Glomerular endothelial cell (primary cell): ENCODE measurements at regions not wholly inside any gene's neighbourhood (a gene's known extent, or its start where the extent isn't known, plus 50 kb on each side); places are given as distances from the start of the nearest gene placed in this dataset.

ENCODE experiments used
- DNase-seq: peaks from one replicate; pipeline ENCODE4 v3.0.0-alpha.2; 2011; ENCODE audit warnings: low read depth, low spot score; ENCODE audit errors: extremely low read depth

DNA sequence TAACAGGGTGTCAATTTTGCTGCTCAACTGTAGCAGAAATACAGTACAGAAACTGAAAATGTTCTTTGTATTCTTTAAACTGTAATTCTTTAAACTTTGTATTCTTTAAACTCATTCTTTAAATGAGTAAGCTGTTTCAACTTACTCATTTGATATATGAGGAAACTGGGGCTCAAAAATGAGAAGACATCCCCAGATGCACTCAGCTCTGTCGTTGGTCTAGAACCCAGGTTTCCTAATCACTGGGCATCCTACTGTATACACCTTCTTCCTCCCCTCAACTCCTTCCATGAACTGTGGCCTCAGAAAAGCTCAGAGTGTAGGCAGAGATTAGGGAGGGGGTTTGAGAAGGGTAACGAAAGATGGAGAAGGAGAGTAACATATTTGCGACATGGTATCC, 136.5 kb upstream of the MAST4 start:
- no peak for DNase-seq

DNA sequence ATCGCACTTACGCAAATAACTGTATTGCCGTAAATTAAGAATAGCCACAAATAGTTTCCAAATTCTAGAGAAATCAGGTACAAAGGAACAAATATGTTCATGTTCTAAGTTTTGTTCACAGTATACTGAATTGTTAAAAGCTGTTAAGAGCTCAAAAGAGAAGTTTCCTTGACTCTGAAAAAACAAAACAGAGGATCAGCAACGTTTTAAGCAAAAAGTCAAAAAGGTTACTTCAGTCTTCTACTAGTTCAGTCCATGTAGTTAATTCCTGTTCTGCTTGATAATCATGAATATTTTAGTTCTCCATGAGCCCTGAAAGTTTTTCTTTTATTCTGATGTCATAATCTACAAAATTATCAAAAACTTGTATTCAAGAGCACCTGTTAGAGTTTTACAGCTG, 128.6 kb upstream of the MAST4 start:
- no peak for DNase-seq

DNA sequence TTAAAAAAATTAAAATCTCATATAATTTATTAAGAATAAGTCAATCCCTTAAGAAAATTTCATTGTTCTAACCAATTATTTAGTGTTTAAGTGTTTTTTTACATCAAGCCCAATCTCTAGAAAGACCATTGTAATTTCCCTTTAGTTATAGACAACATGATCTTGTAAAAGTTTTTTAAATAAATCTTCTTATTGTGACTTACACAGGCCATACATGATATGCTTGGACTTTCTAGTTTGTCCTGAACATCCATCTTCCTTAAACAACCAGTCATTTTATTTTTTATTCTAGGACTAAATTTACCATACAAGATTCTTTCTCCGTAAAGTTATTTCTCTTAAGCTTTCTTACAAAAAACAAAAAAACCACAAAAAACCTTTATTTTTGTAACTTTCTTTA, 126.5 kb upstream of the MAST4 start:
- no peak for DNase-seq

DNA sequence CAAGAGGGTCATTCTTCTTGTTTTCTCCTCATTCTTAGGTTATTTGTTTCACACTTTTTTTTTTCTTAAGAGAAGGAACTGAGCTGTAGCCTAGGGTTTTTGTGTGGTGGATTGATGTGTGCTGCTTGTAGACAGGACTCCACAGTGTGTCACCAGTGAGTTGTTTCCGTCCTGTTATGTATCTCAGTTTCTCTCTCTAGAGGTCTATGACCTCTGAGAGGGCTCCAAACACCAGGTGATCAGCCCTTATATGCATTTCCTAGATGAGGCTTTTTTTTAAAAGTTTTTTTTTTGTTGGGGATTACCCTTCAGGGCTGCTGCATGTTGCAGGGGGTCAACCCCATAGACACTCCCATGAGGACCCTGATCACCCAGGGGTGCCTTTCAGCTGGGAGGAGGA, 124.2 kb upstream of the MAST4 start:
- no peak for DNase-seq

DNA sequence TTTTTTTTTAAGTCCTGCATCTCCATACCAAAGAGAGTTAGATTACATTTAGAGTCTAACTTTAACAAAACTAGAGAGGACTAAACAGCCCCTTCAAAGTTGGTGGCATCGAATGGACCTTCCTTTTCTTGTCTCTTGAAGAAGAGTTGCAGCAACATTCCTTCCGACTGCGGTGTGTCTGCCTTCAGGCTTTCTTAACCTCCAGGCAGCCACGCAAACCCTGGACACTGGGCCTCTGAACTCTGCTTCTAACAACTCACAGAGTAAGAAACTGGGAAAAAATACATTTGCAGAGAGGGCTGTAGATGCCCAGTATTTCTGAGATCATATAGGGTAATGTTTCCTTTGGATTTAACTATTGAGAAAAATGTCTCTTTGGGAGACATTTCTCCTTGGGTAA, 120.5 kb upstream of the MAST4 start:
- no peak for DNase-seq

DNA sequence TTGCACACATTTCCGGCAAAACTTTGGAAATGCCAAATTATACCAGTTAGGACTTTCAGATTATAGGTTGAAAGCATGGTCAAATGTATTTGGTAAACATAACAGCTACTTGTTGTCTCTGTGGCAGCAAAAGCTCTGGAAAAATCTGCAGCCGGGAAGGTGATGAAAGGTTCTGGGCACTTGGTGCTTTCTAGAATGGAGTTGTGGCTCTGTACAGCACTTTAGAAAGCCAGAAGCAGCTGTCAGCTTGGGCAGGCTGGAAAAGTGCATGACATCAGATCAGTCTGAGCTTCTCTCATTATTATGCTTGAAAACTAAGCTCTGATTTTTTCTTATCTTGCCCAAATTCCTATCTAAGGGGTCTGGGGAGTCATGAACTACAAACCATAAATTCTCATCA, 118.6 kb upstream of the MAST4 start:
- no peak for DNase-seq

DNA sequence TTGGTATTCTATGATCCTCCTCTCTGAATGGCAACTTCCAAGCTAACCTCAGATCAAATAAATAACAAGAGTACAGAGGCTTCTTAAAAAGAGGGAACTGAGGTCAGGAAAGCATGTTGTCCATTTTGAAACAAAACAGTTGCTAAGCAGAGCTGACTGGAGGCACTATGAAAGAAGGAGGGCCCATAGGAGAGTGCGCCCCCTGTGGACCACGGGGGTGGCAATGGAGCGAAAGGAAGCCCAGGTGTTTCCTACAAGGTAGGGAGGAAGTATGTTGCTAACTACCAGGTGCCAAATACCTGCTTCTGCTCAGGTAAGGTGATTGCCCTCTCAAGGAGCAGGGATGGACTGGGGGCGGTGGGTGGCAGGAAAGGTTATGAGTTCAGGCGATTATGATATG, 101.8 kb upstream of the MAST4 start:
- DNase-seq, result no peak

DNA sequence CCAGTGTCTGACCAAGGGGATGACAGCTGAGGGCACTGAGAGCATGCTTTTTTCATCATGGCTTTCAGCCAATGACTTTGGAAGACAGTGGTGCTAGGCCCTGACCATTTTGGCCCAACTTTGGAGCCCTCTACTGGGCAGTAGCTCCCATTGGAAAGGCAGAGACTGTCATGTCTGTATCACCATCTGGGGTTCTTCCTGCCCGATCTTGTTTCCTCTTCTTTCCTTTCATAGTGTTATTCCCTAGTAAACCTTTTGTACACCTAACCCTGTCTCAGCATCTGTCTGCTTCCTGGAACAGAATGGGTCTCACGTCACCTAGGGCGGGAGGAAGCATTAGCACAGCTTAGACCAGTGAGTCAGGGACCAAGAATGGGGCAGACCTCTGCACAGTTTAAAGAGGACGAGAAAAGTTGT, 97.4 kb upstream of the MAST4 start:
- DNase-seq, result peak; percentile 33

DNA sequence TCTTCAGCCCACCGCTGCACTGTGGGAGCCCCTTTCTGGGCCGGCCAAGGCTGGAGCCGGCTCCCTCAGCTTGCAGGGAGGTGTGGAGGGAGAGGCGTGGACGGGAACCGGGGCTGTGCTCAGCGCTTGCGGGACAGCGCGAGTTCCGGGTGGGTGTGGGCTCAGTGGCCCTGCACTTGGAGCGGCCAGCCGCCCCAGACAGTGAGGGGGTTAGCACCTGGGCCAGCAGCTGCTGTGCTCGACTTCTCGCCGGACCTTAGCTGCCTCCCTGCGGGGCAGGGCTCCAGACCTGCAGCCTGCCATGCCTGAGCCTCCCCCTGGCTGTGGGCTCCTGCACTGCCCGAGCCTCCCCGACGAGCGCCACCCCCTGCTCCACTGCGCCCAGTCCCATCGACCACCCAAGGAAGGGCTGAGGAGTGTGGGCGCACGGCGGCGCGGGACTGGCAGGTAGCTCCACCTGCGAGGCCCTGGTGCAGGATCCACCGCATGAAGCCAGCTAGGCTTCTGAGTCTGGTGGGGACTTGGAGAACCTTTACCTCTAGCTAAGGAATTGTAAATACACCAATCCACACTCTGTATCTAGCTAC, 92.9 kb upstream of the MAST4 start:
- DNase-seq, result no peak

DNA sequence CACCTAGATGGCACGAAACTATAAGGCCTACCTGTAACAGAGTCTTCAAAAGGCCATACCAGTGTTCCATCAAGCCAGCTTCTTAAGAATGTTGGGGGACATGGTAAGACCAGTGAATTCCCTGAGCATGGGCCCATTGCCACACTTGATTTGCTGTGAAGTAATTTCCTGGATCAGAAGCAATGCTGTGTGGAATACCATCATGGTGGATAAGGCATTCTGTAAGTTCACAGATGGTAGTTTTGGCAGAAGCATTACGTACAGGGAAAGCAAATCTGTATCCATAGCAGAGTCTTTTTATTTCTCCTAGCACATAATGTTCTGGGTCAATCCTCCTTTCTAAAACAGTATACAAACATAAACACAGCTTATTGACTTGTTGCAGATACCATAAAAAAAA, 89.1 kb upstream of the MAST4 start:
- no peak for DNase-seq

DNA sequence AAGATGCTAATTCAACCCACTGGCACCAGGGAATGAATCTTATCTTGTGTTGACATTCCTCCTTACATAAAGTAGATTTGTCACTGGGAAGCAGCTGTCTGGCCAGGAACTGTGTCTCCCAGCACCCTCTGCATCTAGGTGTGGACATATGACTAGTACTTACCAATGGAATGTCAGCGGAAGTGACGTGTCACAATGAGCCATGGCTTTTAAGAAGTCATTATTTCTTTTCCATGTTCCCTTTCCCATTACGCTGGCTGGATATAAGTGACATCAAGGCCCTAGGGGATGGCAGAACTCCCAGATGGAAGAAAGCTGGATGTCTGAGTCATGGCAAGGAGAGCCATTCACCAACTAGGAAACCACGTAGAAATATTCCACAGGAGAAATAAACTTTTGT, 84.7 kb upstream of the MAST4 start:
- no peak for DNase-seq

DNA sequence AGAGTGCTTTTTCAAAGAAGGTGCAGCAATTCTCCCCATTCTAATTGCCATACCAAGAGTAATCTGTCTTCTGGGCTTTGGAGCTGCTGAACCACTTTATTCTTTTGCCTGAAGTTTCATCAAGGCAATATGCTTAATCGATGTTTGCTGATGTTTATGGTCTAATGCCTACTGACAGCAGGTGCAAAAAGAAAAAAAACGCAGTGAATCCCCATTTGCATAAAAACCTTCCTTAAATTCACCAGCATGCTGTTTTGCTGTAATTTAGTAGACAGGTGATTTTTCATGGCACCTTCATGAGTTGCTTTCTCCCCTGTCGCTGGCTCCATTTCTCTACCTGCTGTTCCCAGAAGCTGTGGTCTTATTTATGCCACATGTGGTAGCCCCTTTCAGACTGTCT, 83.1 kb upstream of the MAST4 start:
- no peak for DNase-seq

DNA sequence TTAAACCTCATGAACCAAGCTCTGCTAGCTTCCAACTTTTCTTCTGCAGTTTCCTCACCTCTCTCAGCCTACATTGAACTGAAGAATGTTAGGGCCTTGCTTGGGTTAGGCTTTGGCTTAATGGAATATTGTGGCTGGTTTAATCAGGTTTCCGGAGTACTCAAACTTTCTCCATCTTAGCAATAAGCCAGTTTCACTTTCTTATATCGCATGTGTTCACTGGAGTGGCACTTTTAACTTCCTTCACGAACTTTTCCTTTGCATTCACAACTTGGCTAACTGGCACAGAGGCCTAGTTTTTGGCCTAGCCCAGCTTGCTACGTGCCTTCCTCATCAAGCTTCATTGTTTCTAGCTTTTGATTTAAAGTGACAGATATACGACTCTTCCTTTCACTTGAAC, 81.0 kb upstream of the MAST4 start:
- DNase-seq, result no peak

DNA sequence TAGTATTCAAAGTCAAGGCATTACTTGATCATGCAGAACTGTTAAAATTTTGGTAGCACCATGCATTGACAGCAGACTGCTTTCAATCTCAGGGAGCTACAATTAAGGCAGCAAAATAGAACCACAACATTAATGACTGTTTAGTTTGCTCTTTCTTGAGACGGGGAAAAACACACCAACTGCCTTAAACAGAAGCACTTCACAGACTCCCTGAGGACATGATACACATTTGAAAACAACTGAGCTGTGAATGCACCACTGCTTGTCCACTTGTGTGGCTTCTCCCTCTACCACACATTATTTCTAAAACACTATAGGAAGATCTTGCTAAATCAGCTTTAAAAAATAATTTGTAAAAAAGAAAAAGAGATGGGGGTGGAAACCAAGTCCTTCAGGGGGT, 79.6 kb upstream of the MAST4 start:
- DNase-seq, result no peak

DNA sequence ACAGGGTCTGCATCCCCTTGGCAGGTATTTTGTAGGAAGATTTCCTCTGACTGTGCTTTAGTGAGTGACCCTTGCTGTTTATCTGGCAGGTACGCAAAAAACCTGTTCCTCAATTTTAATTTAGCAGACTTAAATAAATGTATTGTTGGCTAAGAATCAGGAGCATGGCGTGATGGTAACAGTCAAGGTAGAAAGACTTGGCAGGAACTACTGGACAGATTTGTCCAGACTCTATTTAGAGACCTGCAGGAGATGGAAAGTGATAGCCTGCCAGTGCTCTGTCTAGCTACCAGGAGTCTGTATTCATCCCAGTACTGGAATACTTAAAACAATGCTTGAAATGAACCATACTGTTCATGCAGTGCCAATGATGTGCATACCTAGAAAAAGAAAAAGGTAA, 78.8 kb upstream of the MAST4 start:
- no peak for DNase-seq

DNA sequence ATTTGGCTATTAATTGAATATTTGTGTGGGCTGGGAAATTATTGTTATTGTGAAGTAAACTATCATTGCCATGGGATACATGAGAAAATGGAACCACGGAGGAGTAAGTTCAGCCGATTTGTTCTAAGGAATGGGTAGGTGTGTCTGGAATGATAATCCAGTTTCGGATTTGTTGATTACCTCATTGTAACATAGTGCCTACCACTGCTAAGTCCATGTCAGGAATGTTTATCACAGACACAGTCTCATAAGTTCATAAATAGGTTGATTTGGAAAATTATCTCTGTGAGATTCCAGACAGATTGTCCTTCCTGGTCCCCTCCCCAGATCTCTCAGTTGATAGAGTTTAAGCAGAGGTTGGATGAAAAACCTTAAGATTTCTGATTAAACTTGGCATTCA, 78.1 kb upstream of the MAST4 start:
- no peak for DNase-seq

DNA sequence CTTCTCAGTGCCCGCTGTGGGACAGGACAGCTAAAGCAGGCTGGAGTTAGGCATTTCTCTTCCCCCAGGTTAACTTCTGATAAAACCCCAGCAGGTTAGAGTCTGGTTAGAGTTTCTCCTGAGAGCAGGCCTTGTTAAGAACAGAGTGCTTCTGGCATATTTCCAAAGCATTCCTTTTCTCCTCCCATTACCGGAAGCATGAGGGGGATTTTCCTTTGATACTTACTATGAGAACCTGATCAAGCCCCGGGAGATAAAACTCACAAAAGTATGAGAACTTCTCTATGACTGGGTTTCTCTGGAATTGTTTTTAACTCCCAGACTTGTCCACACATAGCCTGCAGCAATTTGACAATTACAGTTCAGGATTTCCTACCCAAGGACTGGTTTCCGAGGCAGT, 77.4 kb upstream of the MAST4 start:
- peak; percentile 51 for DNase-seq

DNA sequence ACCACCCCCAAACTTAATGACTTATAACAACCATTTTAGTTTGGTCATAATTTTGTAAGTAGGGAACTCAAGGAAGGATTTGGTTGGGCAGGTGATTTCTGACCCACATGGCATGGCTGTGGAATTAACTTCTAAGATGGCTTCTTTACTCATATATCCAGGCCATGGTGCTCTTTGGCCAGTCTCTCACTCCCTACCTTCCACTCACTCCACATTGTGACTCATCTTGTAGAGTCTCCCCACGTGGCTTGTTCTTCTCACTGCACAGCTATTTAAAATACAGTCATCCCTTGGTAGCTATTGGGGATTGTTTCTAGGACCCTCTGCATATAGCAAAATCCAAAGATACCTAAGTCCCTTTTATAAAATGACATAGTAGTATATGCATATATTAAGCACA, 76.6 kb upstream of the MAST4 start:
- DNase-seq, result no peak

DNA sequence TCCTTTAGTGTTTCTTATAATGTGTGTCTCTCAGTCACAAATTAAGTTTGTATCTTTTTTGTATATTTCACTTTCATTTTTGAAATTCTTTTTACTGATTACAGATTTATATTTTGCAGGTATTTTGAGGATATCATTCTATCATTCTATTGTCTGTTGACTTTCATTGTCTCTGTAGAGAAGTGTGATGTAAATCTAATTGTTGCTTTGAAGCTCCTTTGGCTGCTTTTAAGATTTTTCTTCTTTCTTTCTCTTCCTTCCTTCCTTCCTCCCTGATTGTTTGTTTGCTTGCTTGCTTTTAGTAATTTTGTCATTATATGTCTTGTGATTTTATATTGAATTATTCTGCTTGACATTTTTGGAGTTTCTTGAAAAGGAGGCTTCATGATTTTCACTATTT, 75.3 kb upstream of the MAST4 start:
- no peak for DNase-seq

DNA sequence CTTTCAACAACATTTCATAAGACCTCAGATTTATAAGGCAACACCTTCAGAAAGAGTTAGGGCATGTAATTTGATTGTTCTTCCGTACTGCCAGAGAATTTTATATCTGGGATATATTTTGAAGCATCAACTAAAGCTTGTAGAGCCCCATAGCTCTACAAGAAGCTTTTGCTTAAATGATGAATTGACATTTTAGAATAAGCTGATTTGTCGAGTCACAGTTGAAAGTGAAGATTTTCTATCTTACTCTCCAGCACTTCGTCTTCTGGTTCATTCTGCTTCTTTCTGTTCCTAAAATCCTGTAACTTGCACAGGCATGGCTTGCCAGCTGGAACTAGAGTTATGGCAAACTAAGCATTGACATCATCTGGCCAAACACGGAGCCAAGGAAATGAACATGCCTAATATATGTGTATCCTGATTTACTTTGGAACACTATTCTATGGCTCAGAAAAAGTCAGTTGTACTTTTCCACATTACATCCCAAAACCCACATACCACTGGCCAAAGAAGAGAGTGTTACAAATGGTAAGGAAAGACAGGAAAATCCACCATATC, 68.6 kb upstream of the MAST4 start:
- DNase-seq, result no peak

DNA sequence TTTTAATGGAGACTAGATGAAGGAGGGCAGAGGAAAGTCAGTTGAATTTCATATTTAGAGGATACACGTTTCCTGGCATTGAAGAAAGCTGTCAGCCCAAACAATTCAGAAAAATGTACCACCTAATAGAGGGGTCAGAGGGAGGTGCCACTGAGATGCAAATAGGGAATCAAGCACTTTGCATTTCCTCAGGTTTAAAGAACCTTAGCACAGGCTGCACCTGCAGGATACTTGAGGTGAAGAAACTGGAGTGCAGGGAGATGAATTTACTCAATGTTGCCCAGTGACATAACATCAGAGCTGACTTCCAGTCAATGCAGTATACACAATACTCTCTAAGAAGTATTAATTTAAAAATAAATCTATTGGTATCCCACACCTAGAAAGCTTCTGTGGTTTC, 67.0 kb upstream of the MAST4 start:
- DNase-seq, result no peak

DNA sequence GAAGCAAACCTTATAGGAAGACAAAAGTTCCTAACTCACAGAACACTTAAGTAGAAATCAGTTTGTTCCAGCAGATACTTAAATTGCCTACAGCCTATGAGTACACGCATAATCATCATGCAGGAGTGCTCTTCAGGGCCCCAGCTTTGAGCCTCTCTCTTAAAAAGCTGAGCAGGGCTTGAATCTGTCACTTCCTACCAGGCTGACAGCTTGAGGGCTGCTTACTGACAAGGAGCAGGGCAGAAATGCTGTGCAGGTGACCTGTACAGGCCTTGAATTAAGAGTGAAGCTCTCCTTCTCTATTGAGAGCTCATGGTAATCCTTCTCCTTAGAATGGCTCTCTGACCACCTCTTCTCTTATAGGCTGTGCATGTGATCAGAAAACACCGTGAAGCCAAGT, 66.5 kb upstream of the MAST4 start:
- DNase-seq, result no peak

DNA sequence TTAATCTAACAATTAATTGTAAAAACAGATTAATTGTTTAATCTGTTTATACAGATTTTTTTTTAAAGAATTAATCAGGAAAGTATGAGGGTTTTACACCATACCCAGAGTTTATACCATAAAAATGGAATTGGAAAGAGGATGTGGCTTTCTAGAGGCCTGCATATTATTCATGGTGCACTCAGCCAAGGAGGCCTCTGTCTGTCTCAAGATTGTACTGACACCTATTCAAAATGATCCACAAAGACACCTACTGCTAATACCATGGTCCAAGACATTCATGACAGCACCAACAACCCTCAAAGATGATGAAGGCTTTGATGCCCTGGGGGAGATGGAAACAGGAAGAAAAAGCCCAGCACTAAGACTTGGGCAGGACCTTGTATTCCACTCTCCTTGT, 58.1 kb upstream of the MAST4 start:
- DNase-seq, result no peak
